RWPE1 (cell line): ENCODE measurements at regions not wholly inside any gene's neighbourhood (a gene's known extent, or its start where the extent isn't known, plus 50 kb on each side); places are given as distances from the start of the nearest gene placed in this dataset.

Experiments
- CTCF ChIA-PET: fragments of 350-600 bp; sonication (Branson Sonifier 250); formaldehyde crosslinking; extraction: SDS; loops from one replicate; lab custom pipeline; 2021; lab: Yijun Ruan, JAX
- POLR2A ChIA-PET: fragments of 400-600 bp; formaldehyde crosslinking; extraction: SDS; loops from one replicate; lab custom pipeline; 2020; ENCODE audit warnings: antibody characterized with exemption; ENCODE audit not compliant: low non-redundant PET; lab: Yijun Ruan, JAX
- DNase-seq: peaks from one replicate; pipeline ENCODE4 v3.0.0; 2012; ENCODE audit warnings: low spot score
- H3K27ac ChIP-seq: fragments of 450-650 bp; 2 replicates; pipeline ENCODE4 v1.5.1; 2017
- TF ChIP-seq, protein P1 (sequence below): fragments of 450-650 bp; conservative IDR thresholded peaks from 2 replicates; pipeline ENCODE4 v1.5.1; 2017; ENCODE audit warnings: low read depth, mild to moderate bottlenecking

GRCh38 chr6:108765495-108765894 lies 82.7 kb upstream of the ARMC2 start:
- no peak overlapping the region for H3K27ac ChIP-seq
- TF ChIP-seq, protein P1, sequence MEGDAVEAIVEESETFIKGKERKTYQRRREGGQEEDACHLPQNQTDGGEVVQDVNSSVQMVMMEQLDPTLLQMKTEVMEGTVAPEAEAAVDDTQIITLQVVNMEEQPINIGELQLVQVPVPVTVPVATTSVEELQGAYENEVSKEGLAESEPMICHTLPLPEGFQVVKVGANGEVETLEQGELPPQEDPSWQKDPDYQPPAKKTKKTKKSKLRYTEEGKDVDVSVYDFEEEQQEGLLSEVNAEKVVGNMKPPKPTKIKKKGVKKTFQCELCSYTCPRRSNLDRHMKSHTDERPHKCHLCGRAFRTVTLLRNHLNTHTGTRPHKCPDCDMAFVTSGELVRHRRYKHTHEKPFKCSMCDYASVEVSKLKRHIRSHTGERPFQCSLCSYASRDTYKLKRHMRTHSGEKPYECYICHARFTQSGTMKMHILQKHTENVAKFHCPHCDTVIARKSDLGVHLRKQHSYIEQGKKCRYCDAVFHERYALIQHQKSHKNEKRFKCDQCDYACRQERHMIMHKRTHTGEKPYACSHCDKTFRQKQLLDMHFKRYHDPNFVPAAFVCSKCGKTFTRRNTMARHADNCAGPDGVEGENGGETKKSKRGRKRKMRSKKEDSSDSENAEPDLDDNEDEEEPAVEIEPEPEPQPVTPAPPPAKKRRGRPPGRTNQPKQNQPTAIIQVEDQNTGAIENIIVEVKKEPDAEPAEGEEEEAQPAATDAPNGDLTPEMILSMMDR = no peak
- no peak for DNase-seq
- ChIA-PET POLR2A (no interaction called here), CTCF (interaction anchor here (0.6 kb wide), 1 partner anchor 239 kb away, joined by 3 read pairs; no protein-coding TSS in a partner anchor)

GRCh38 chr6:108766419-108766818 lies 81.8 kb upstream of the ARMC2 start:
- no peak overlapping the region for H3K27ac ChIP-seq
- ChIA-PET POLR2A (no interaction called here), CTCF (no interaction called here)
- DNase-seq = no peak
- TF ChIP-seq, protein P1 = no peak

GRCh38 chr6:108766886-108767285 lies 81.3 kb upstream of the ARMC2 start:
- CTCF ChIA-PET = no interaction called here
- DNase-seq = no peak
- TF ChIP-seq, protein P1 = no peak
- POLR2A ChIA-PET = no interaction called here
- no peak overlapping the region for H3K27ac ChIP-seq

DNA sequence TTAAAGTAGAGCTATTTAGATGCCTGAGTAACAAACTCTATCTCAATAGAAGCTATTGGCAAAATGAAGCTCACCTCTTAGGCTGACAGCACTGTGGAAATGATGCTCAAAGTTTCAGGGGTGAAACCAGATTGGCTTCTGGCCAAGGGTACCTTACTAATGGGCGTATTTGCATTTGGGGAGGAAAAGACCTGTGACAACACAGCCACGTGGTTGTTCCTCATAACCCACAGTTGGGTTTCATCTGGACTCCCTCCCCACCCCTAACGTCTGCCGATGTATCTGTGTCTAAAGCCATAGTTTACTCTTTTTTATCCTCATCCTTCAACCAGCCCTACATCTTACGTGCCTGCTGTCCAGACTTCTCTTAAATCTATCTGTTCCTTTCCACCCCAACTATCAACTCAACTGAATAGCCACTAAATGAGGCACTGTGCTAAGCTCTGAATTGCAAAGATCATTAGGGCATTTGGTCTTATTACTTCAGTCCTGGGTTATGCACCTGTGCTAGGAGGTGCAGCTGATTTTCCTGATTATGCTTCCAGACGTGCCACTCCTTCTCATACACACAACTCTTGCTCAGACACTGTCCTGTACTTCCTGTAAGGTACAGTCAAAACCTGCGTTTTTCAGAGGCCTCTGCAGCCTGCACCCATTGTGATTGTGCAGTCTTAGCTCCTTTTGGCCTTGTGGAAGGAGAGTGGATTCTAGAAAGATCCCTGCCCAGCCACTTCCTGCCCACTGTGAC lies 80.6 kb upstream of the ARMC2 start:
- DNase-seq = no peak
- POLR2A ChIA-PET = no interaction called here
- TF ChIP-seq, protein P1 = no peak
- no peak overlapping the region for H3K27ac ChIP-seq
- CTCF ChIA-PET = no interaction called here

DNA sequence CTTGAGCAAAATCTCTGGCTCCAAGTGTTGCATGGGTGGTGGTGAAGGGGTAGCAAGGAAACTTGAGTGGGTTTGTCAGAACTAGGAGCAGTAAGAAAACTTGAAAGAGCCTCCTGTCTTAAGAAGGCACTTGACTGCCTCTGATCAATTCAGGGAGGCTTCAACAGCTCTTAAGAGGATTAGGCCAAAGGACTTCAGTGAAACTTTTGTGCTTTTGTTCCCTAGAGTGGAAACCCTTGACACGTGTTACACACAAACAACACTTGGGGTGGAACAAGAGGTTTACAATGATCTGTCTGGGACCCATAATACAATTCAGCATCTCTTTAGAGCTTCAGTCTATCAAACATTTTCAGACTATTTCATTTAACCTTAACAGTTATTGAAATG lies 80.1 kb upstream of the ARMC2 start:
- DNase-seq = no peak
- ChIA-PET CTCF (no interaction called here), POLR2A (no interaction called here)

DNA sequence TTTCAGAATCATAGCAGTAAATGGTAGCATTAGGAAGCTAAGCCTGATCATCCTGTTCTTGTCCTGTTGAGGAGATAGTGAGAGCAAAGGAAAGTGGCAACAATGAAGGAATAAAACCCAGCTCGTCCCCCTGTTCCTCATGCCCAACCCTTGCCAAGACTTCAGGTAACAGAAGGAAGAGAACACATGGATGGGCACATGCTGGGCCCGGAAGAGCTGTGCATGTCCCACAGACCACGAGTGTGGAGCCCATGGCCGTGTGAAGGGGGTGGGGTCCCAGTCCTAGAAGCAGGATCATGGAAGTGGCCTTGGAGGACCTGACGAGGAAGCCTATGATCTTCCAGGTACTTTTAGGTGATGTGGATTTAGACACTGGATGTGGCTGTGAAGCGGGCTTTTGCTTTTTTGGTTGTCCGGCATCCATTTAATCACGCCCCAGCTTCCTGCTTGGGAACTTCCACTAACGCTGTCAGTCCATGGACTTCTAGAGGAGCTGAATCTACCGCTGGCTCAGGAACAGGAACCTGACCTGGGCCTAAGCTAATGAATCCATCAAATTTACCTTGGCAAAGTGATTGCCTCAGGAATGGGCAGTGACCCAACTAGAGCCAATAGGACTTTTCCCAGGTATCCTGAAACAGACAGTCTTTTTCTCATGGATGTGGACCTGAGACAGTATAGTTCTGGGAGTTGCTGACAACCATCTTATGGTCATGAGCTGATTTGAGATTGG lies 79.3 kb upstream of the ARMC2 start:
- no peak overlapping the region for H3K27ac ChIP-seq
- CTCF ChIA-PET = no interaction called here
- POLR2A ChIA-PET = no interaction called here

More for the DNA sequence above, 80.1 kb upstream of the ARMC2 start:
- H3K27ac ChIP-seq = no peak overlapping the region
- TF ChIP-seq, protein P1 = no peak

More for the DNA sequence above, 79.3 kb upstream of the ARMC2 start:
- no peak for DNase-seq
- TF ChIP-seq, protein P1 = no peak
